ENCODE measurements at regions not wholly inside any gene's neighbourhood (a gene's known extent, or its start where the extent isn't known, plus 50 kb on each side); places are given as distances from the start of the nearest gene placed in this dataset.

GRCh38 chr12:61869796-61870195, 390.4 kb upstream of the USP15 start:
- no TSS peak for BruUV-seq (replicated peaks)
- Histone ChIP-seq H3K4me1 (ENCODE audit: control insufficient read depth in 1 of 2, insufficient read depth in 2 of 2, low read length in 2 of 2) (no peaks in the 10 kb centered on the region), H2AFZ (ENCODE audit: low read depth, low read length, poor library complexity, severe bottlenecking) (no peak overlapping the region), H4K20me1 (ENCODE audit: insufficient read depth) (no peaks in the 10 kb centered on the region), H3K9me3 (ENCODE audit: control insufficient read depth in 1 of 2, insufficient read depth in 1 of 2, low read depth in 1 of 2, low read length in 2 of 2) (no peaks in the 10 kb centered on the region), H3K27me3 (ENCODE audit: insufficient read depth, low read length) (no peaks in the 10 kb centered on the region), H3K79me2 (ENCODE audit: insufficient read depth, low read length) (no peaks in the 10 kb centered on the region), H3K4me3 (replicated peaks in 1 of 2; ENCODE audit: low read depth in 1 of 2, low read length in 2 of 2) (no peak overlapping the region), H3K4me2 (ENCODE audit: low read length) (no peak overlapping the region), H3K27ac (ENCODE audit: low read depth, low read length) (no peak overlapping the region), H3K36me3 (ENCODE audit: control insufficient read depth in 1 of 2, insufficient read depth in 2 of 2, low read length in 2 of 2) (no peaks in the 10 kb centered on the region), H3K9me2 (ENCODE audit: insufficient read depth) (no peaks in the 10 kb centered on the region), H3K9ac (ENCODE audit: low read length) (no peak overlapping the region)
- ChIA-PET CTCF (no interaction called here), RAD21 (ENCODE audit: low non-redundant PET in 1 of 2, low total read pairs in 2 of 2, uncharacterized antibody in 2 of 2, unreplicated experiment in 2 of 2) (no interaction called here), POLR2A (no interaction called here)
- DNase-seq (ENCODE audit: low read depth, low spot score) (no peak), ATAC-seq (no peak)
- intact Hi-C loops (cut with micrococcal nuclease) = no loop called here
- TF ChIP-seq EZH2phosphoT487 (IDR thresholded peaks at IDR 0.05; ENCODE audit: borderline replicate concordance) (no peak), ELF1 (IDR thresholded peaks at IDR 0.05; ENCODE audit: borderline replicate concordance, low read depth) (no peak), POLR2A (IDR thresholded peaks at IDR 0.05; ENCODE audit: borderline replicate concordance, extremely low read depth, insufficient read depth, insufficient read length) (no peak), EGR1 (IDR thresholded peaks at IDR 0.05; ENCODE audit: low read depth) (no peak)
- TF ChIP-seq, protein P1, sequence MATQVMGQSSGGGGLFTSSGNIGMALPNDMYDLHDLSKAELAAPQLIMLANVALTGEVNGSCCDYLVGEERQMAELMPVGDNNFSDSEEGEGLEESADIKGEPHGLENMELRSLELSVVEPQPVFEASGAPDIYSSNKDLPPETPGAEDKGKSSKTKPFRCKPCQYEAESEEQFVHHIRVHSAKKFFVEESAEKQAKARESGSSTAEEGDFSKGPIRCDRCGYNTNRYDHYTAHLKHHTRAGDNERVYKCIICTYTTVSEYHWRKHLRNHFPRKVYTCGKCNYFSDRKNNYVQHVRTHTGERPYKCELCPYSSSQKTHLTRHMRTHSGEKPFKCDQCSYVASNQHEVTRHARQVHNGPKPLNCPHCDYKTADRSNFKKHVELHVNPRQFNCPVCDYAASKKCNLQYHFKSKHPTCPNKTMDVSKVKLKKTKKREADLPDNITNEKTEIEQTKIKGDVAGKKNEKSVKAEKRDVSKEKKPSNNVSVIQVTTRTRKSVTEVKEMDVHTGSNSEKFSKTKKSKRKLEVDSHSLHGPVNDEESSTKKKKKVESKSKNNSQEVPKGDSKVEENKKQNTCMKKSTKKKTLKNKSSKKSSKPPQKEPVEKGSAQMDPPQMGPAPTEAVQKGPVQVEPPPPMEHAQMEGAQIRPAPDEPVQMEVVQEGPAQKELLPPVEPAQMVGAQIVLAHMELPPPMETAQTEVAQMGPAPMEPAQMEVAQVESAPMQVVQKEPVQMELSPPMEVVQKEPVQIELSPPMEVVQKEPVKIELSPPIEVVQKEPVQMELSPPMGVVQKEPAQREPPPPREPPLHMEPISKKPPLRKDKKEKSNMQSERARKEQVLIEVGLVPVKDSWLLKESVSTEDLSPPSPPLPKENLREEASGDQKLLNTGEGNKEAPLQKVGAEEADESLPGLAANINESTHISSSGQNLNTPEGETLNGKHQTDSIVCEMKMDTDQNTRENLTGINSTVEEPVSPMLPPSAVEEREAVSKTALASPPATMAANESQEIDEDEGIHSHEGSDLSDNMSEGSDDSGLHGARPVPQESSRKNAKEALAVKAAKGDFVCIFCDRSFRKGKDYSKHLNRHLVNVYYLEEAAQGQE (IDR thresholded peaks at IDR 0.05; ENCODE audit: low read depth) = no peak

DNA sequence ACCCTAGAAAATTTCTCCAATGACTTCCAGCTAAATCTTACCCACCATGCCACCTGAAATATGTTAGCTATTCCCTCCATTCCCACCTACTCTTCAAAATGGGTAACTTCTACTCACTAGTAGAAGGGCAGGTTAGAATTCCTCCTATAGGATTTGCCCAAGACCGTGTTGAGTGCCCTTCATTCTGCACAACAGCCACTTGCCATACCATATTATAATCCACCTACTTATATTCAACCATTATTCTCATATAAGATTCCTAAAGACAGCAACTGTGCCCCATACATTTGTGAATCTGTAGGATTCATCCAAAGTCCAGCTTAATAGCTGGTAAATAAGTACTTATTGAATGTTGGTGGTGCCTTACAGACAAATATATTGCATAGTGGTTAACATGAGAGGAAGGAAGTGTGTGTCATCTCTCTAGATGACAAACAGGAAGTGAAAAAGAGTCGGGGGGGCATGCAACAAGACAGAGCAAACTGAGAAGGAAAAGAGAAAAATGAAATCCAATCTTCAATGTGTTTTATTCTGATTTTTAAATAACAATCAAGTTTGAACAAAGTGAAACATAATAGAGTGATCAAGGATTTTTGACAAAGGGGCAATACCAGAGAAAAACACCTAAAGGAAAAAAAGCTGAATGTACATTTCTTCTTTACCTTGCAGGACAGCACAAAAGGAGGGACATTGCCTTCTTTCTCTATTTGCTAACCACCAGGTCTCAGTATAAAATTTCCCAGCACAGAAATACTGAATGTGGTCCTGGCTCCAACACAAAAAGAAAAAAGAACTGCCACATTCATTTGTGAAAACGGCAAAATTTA, 389.3 kb upstream of the USP15 start:
- ChIA-PET CTCF (no interaction called here), POLR2A (no interaction called here)
- no TSS peak for BruUV-seq (replicated peaks)

More for the DNA sequence above, 389.3 kb upstream of the USP15 start:
- intact Hi-C loops (cut with micrococcal nuclease) = no loop called here
- H3K27ac ChIP-seq (ENCODE audit: low read depth, low read length) = no peak overlapping the region
- no peak for TF ChIP-seq YY1 (IDR thresholded peaks at IDR 0.05; ENCODE audit: extremely low read depth, insufficient replicate concordance, low read depth, low read length)
- H3K9me2 ChIP-seq (ENCODE audit: insufficient read depth) = no peaks in the 10 kb centered on the region
- no peak overlapping the region for H3K4me2 ChIP-seq (ENCODE audit: low read length)
- H3K79me2 ChIP-seq (ENCODE audit: insufficient read depth, low read length) = no peaks in the 10 kb centered on the region
- no peak for ATAC-seq
- H3K27me3 ChIP-seq (ENCODE audit: insufficient read depth, low read length) = no peaks in the 10 kb centered on the region
- H4K20me1 ChIP-seq (ENCODE audit: insufficient read depth) = no peaks in the 10 kb centered on the region
- no peak overlapping the region for H3K9ac ChIP-seq (ENCODE audit: low read length)
- RAD21 ChIA-PET (ENCODE audit: low non-redundant PET in 1 of 2, low total read pairs in 2 of 2, uncharacterized antibody in 2 of 2, unreplicated experiment in 2 of 2) = no interaction called here
- no peaks in the 10 kb centered on the region for H3K4me1 ChIP-seq (ENCODE audit: control insufficient read depth in 1 of 2, insufficient read depth in 2 of 2, low read length in 2 of 2)
- no peak overlapping the region for H2AFZ ChIP-seq (ENCODE audit: low read depth, low read length, poor library complexity, severe bottlenecking)
- no peak overlapping the region for H3K4me3 ChIP-seq (replicated peaks in 1 of 2; ENCODE audit: low read depth in 1 of 2, low read length in 2 of 2)
- DNase-seq (ENCODE audit: low read depth, low spot score) = no peak
- no peaks in the 10 kb centered on the region for H3K36me3 ChIP-seq (ENCODE audit: control insufficient read depth in 1 of 2, insufficient read depth in 2 of 2, low read length in 2 of 2)
- no peaks in the 10 kb centered on the region for H3K9me3 ChIP-seq (ENCODE audit: control insufficient read depth in 1 of 2, insufficient read depth in 1 of 2, low read depth in 1 of 2, low read length in 2 of 2)
